ENCODE measurements at regions not wholly inside any gene's neighbourhood (a gene's known extent, or its start where the extent isn't known, plus 50 kb on each side); places are given as distances from the start of the nearest gene placed in this dataset.

- Histone ChIP-seq H3K9me3 (ENCODE audit: low read length) (no peaks in the 10 kb centered on the region), H3K4me2 (ENCODE audit: low read length) (no peak overlapping the region), H3K4me3 (ENCODE audit: low read length) (no peak overlapping the region), H3K36me3 (ENCODE audit: insufficient read depth, low read length) (no peaks in the 10 kb centered on the region), H3K9ac (ENCODE audit: low read length) (no peak overlapping the region), H2AFZ (ENCODE audit: low read depth, low read length) (no peak overlapping the region), H3F3A (ENCODE audit: insufficient read depth, low read length, poor library complexity, severe bottlenecking) (no peaks in the 10 kb centered on the region), H3K27me3 (ENCODE audit: insufficient read depth, low read depth, low read length) (no peaks in the 10 kb centered on the region), H3K9me2 (ENCODE audit: insufficient read depth, low read length) (no peaks in the 10 kb centered on the region), H3K79me2 (replicated peaks; ENCODE audit: insufficient read depth, low read length) (no peaks in the 10 kb centered on the region), H3K27ac (ENCODE audit: low read length) (no peak overlapping the region), H4K20me1 (ENCODE audit: insufficient read depth) (no peaks in the 10 kb centered on the region)
- TF ChIP-seq EZH2 (IDR thresholded peaks at IDR 0.05; ENCODE audit: borderline replicate concordance, insufficient read depth, low read length, poor library complexity, severe bottlenecking) = no peak
- TF ChIP-seq MXI1 (conservative IDR thresholded peaks at IDR 0.05; ENCODE audit: poor library complexity, severe bottlenecking) = no peak
- TF ChIP-seq EP300 (conservative IDR thresholded peaks at IDR 0.05; ENCODE audit: poor library complexity, severe bottlenecking) = no peak
- TF ChIP-seq SMC3 (conservative IDR thresholded peaks at IDR 0.05; ENCODE audit: poor library complexity) = no peak
- TF ChIP-seq CTCF (IDR thresholded peaks at IDR 0.05; ENCODE audit: poor library complexity, severe bottlenecking) = no peak
- no peak for TF ChIP-seq REST (IDR thresholded peaks at IDR 0.05; ENCODE audit: borderline replicate concordance)
- no peak for TF ChIP-seq TAF1 (IDR thresholded peaks at IDR 0.05; ENCODE audit: low read depth)
- no peak for TF ChIP-seq RAD21 (conservative IDR thresholded peaks at IDR 0.05)
- no peak for TF ChIP-seq POLR2AphosphoS5 (IDR thresholded peaks at IDR 0.05)
Observed at GRCh38 chr2:59594671-59595222, 958.7 kb downstream of the BCL11A start.

- Histone ChIP-seq H3K27me3 (ENCODE audit: insufficient read depth, low read depth, low read length) (no peaks in the 10 kb centered on the region), H2AFZ (ENCODE audit: low read depth, low read length) (no peak overlapping the region), H3F3A (ENCODE audit: insufficient read depth, low read length, poor library complexity, severe bottlenecking) (peaks cover 2% of the 10 kb centered on the region), H3K9ac (ENCODE audit: low read length) (no peak overlapping the region), H3K36me3 (ENCODE audit: insufficient read depth, low read length) (no peaks in the 10 kb centered on the region), H3K4me2 (ENCODE audit: low read length) (no peak overlapping the region), H3K79me2 (replicated peaks; ENCODE audit: insufficient read depth, low read length) (no peaks in the 10 kb centered on the region), H4K20me1 (ENCODE audit: insufficient read depth) (no peaks in the 10 kb centered on the region), H3K9me3 (ENCODE audit: low read length) (no peaks in the 10 kb centered on the region), H3K4me3 (ENCODE audit: low read length) (no peak overlapping the region), H3K9me2 (ENCODE audit: insufficient read depth, low read length) (no peaks in the 10 kb centered on the region), H3K27ac (ENCODE audit: low read length) (no peak overlapping the region)
- TF ChIP-seq EZH2 (IDR thresholded peaks at IDR 0.05; ENCODE audit: borderline replicate concordance, insufficient read depth, low read length, poor library complexity, severe bottlenecking) = no peak
- TF ChIP-seq RAD21 (conservative IDR thresholded peaks at IDR 0.05) = no peak
- TF ChIP-seq EP300 (conservative IDR thresholded peaks at IDR 0.05; ENCODE audit: poor library complexity, severe bottlenecking) = no peak
- no peak for TF ChIP-seq CTCF (IDR thresholded peaks at IDR 0.05; ENCODE audit: poor library complexity, severe bottlenecking)
- TF ChIP-seq MXI1 (conservative IDR thresholded peaks at IDR 0.05; ENCODE audit: poor library complexity, severe bottlenecking) = no peak
- TF ChIP-seq REST (IDR thresholded peaks at IDR 0.05; ENCODE audit: borderline replicate concordance) = no peak
- no peak for TF ChIP-seq TAF1 (IDR thresholded peaks at IDR 0.05; ENCODE audit: low read depth)
- TF ChIP-seq SMC3 (conservative IDR thresholded peaks at IDR 0.05; ENCODE audit: poor library complexity) = no peak
- no peak for TF ChIP-seq POLR2AphosphoS5 (IDR thresholded peaks at IDR 0.05)
Observed at GRCh38 chr2:59590798-59591197, 962.7 kb downstream of the BCL11A start.
